ENCODE measurements at regions not wholly inside any gene's neighbourhood (a gene's known extent, or its start where the extent isn't known, plus 50 kb on each side); places are given as distances from the start of the nearest gene placed in this dataset.

- no peak overlapping the region for H2AK5ac ChIP-seq (ENCODE audit: low read length)
- no peak overlapping the region for H4K91ac ChIP-seq (ENCODE audit: low read depth, low read length)
- H3K79me2 ChIP-seq (ENCODE audit: control insufficient read depth, insufficient read depth, low read length, poor library complexity), result no peaks in the 10 kb centered on the region
- H4K8ac ChIP-seq (ENCODE audit: low read depth, low read length), result no peak overlapping the region
- H3K9me3 ChIP-seq (ENCODE audit: insufficient read depth, low read depth, low read length), result no peaks in the 10 kb centered on the region
- no peak overlapping the region for H3K18ac ChIP-seq (ENCODE audit: low read length)
- no peak overlapping the region for H3K14ac ChIP-seq (ENCODE audit: low read length)
- no peak overlapping the region for H3K4me2 ChIP-seq (ENCODE audit: low read length)
- no CpG with 5 or more reads among the region's 12 CpGs for WGBS (ENCODE audit: extremely low coverage, insufficient coverage, insufficient read length)
- no peak for DNase-seq
- no peaks in the 10 kb centered on the region for H3K79me1 ChIP-seq (ENCODE audit: low read length)
- H4K12ac ChIP-seq (ENCODE audit: low read depth, low read length), result no peak overlapping the region
- no peak overlapping the region for H3K4ac ChIP-seq (ENCODE audit: low read depth, low read length)
- H2BK5ac ChIP-seq (ENCODE audit: low read depth, low read length, poor library complexity), result no peak overlapping the region
- no peak overlapping the region for H2BK12ac ChIP-seq (ENCODE audit: low read length)
- H3K4me1 ChIP-seq (ENCODE audit: control insufficient read depth in 1 of 2, insufficient read depth in 2 of 2, low read length in 2 of 2), result no peaks in the 10 kb centered on the region
- H2BK120ac ChIP-seq (ENCODE audit: insufficient read depth, low read length, poor library complexity), result no peak overlapping the region
- no peak overlapping the region for H2AFZ ChIP-seq (ENCODE audit: insufficient read depth, low read length, poor library complexity)
- no peak overlapping the region for H3K9ac ChIP-seq (ENCODE audit: low read length)
- no peak overlapping the region for H3K4me3 ChIP-seq (ENCODE audit: low read depth, low read length)
- H3K27me3 ChIP-seq (ENCODE audit: insufficient read depth, low read length), result no peaks in the 10 kb centered on the region
- H3K23ac ChIP-seq (ENCODE audit: low read length), result no peak overlapping the region
- H3K27ac ChIP-seq (ENCODE audit: low read depth, low read length), result no peak overlapping the region
- H3K36me3 ChIP-seq (ENCODE audit: control insufficient read depth in 1 of 2, insufficient read depth in 2 of 2, low read length in 2 of 2), result no peaks in the 10 kb centered on the region
These were observed 1326.5 kb downstream of the ADGRL3 start for GRCh38 chr4:62526671-62527070.

DNA sequence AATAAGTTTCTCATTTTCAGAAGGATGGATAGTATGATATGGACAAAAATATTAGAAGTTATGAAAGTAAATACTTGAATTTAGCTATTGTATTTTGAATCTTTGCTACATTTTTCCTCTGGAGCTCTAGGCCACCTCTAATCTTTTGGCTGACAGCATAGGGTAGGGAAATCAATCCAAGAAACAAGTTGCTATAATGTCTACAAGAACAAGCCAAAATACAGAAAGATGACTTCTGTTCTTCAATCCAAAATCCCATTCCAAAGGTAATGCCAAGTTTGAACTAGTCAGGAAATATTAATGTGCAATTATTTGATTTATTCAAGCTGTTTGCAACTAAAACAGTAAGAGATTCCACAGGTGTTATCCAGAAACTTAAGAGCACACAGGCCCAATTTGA is 1323.1 kb downstream of the ADGRL3 start:
- no peak overlapping the region for H2BK5ac ChIP-seq (ENCODE audit: low read depth, low read length, poor library complexity)
- H3K4ac ChIP-seq (ENCODE audit: low read depth, low read length), result no peak overlapping the region
- H2AK5ac ChIP-seq (ENCODE audit: low read length), result no peak overlapping the region
- no peak for DNase-seq
- no peak overlapping the region for H4K8ac ChIP-seq (ENCODE audit: low read depth, low read length)
- H3K14ac ChIP-seq (ENCODE audit: low read length), result no peak overlapping the region
- no peaks in the 10 kb centered on the region for H3K27me3 ChIP-seq (ENCODE audit: insufficient read depth, low read length)
- H3K79me1 ChIP-seq (ENCODE audit: low read length), result no peaks in the 10 kb centered on the region
- H4K91ac ChIP-seq (ENCODE audit: low read depth, low read length), result no peak overlapping the region
- H3K79me2 ChIP-seq (ENCODE audit: control insufficient read depth, insufficient read depth, low read length, poor library complexity), result no peaks in the 10 kb centered on the region
- no peak overlapping the region for H4K12ac ChIP-seq (ENCODE audit: low read depth, low read length)
- no peaks in the 10 kb centered on the region for H3K4me1 ChIP-seq (ENCODE audit: control insufficient read depth in 1 of 2, insufficient read depth in 2 of 2, low read length in 2 of 2)
- H2BK12ac ChIP-seq (ENCODE audit: low read length), result no peak overlapping the region
- no peak overlapping the region for H2AFZ ChIP-seq (ENCODE audit: insufficient read depth, low read length, poor library complexity)
- no peak overlapping the region for H3K27ac ChIP-seq (ENCODE audit: low read depth, low read length)
- no peaks in the 10 kb centered on the region for H3K36me3 ChIP-seq (ENCODE audit: control insufficient read depth in 1 of 2, insufficient read depth in 2 of 2, low read length in 2 of 2)
- H3K4me2 ChIP-seq (ENCODE audit: low read length), result no peak overlapping the region
- no peak overlapping the region for H2BK120ac ChIP-seq (ENCODE audit: insufficient read depth, low read length, poor library complexity)
- no peaks in the 10 kb centered on the region for H3K9me3 ChIP-seq (ENCODE audit: insufficient read depth, low read depth, low read length)
- H3K9ac ChIP-seq (ENCODE audit: low read length), result no peak overlapping the region
- no peak overlapping the region for H3K4me3 ChIP-seq (ENCODE audit: low read depth, low read length)
- no peak overlapping the region for H3K18ac ChIP-seq (ENCODE audit: low read length)
- H3K23ac ChIP-seq (ENCODE audit: low read length), result no peak overlapping the region

- no CpG with 5 or more reads among the region's 11 CpGs for WGBS (ENCODE audit: extremely low coverage, insufficient coverage, insufficient read length)
- Histone ChIP-seq H3K14ac (ENCODE audit: low read length) (no peak overlapping the region), H3K4ac (ENCODE audit: low read depth, low read length) (no peak overlapping the region)
These were observed 1322.1 kb downstream of the ADGRL3 start for GRCh38 chr4:62522273-62522672.

DNA sequence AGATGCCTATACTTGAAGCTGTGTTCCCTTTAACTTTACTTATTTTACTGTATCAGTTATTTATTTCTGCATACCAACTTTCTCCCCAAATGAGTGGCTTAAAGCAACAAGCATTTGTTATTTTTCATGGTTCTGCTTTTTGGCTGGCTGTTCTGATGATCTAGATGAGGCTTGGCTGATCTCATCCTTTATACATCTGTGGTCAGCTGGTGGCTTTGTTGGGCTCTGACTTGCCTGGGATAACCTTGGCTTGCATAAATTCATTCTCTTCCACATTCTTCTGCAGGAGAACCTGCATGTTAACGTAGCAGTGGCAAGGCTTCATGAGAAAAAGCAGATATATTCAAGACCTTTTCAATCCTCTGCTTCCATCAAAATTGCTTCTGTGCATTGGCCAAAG is 1317.6 kb downstream of the ADGRL3 start:
- Histone ChIP-seq H3K36me3 (ENCODE audit: control insufficient read depth in 1 of 2, insufficient read depth in 2 of 2, low read length in 2 of 2) (no peaks in the 10 kb centered on the region), H4K12ac (ENCODE audit: low read depth, low read length) (no peak overlapping the region), H3K27ac (ENCODE audit: low read depth, low read length) (no peak overlapping the region), H3K27me3 (ENCODE audit: insufficient read depth, low read length) (no peaks in the 10 kb centered on the region), H2BK120ac (ENCODE audit: insufficient read depth, low read length, poor library complexity) (no peak overlapping the region), H2AFZ (ENCODE audit: insufficient read depth, low read length, poor library complexity) (no peak overlapping the region), H3K9me3 (ENCODE audit: insufficient read depth, low read depth, low read length) (no peaks in the 10 kb centered on the region), H3K79me1 (ENCODE audit: low read length) (no peaks in the 10 kb centered on the region), H3K4me3 (ENCODE audit: low read depth, low read length) (no peak overlapping the region), H2AK5ac (ENCODE audit: low read length) (no peak overlapping the region), H3K14ac (ENCODE audit: low read length) (no peak overlapping the region), H4K91ac (ENCODE audit: low read depth, low read length) (no peak overlapping the region), H3K79me2 (ENCODE audit: control insufficient read depth, insufficient read depth, low read length, poor library complexity) (no peaks in the 10 kb centered on the region), H3K4me1 (ENCODE audit: control insufficient read depth in 1 of 2, insufficient read depth in 2 of 2, low read length in 2 of 2) (no peaks in the 10 kb centered on the region), H3K4ac (ENCODE audit: low read depth, low read length) (no peak overlapping the region), H2BK12ac (ENCODE audit: low read length) (no peak overlapping the region), H4K8ac (ENCODE audit: low read depth, low read length) (no peak overlapping the region), H3K18ac (ENCODE audit: low read length) (no peak overlapping the region), H3K4me2 (ENCODE audit: low read length) (no peak overlapping the region), H3K9ac (ENCODE audit: low read length) (no peak overlapping the region), H2BK5ac (ENCODE audit: low read depth, low read length, poor library complexity) (no peak overlapping the region), H3K23ac (ENCODE audit: low read length) (no peak overlapping the region)
- no peak for DNase-seq
- no CpG with 5 or more reads among the region's 1 CpG for WGBS (ENCODE audit: extremely low coverage, insufficient coverage, insufficient read length)

More at GRCh38 chr4:62522273-62522672, 1322.1 kb downstream of the ADGRL3 start:
- Histone ChIP-seq H3K79me2 (ENCODE audit: control insufficient read depth, insufficient read depth, low read length, poor library complexity) (no peaks in the 10 kb centered on the region), H3K23ac (ENCODE audit: low read length) (no peak overlapping the region), H3K4me2 (ENCODE audit: low read length) (no peak overlapping the region), H4K91ac (ENCODE audit: low read depth, low read length) (no peak overlapping the region), H3K36me3 (ENCODE audit: control insufficient read depth in 1 of 2, insufficient read depth in 2 of 2, low read length in 2 of 2) (no peaks in the 10 kb centered on the region), H2AFZ (ENCODE audit: insufficient read depth, low read length, poor library complexity) (no peak overlapping the region), H3K4me3 (ENCODE audit: low read depth, low read length) (no peak overlapping the region), H3K4me1 (ENCODE audit: control insufficient read depth in 1 of 2, insufficient read depth in 2 of 2, low read length in 2 of 2) (no peaks in the 10 kb centered on the region), H3K9ac (ENCODE audit: low read length) (no peak overlapping the region), H4K12ac (ENCODE audit: low read depth, low read length) (no peak overlapping the region), H2BK12ac (ENCODE audit: low read length) (no peak overlapping the region), H2BK120ac (ENCODE audit: insufficient read depth, low read length, poor library complexity) (no peak overlapping the region), H2BK5ac (ENCODE audit: low read depth, low read length, poor library complexity) (no peak overlapping the region), H3K79me1 (ENCODE audit: low read length) (no peaks in the 10 kb centered on the region), H4K8ac (ENCODE audit: low read depth, low read length) (no peak overlapping the region), H2AK5ac (ENCODE audit: low read length) (no peak overlapping the region), H3K18ac (ENCODE audit: low read length) (no peak overlapping the region), H3K27me3 (ENCODE audit: insufficient read depth, low read length) (no peaks in the 10 kb centered on the region), H3K9me3 (ENCODE audit: insufficient read depth, low read depth, low read length) (no peaks in the 10 kb centered on the region), H3K27ac (ENCODE audit: low read depth, low read length) (no peak overlapping the region)
- no peak for DNase-seq

Data from trophoblast cell (in vitro differentiated cells and primary cell).